Suprapubic skin (tissue), 4 donors: ENCODE measurements at regions not wholly inside any gene's neighbourhood (a gene's known extent, or its start where the extent isn't known, plus 50 kb on each side); places are given as distances from the start of the nearest gene placed in this dataset.
"Not testable (repeated sequence)": the region's sequence is repeated elsewhere in the genome, so short reads cannot be mapped to it uniquely, and the experiment has no call there.

Experiments used
- DNase-seq, 2 donors: peaks; one replicate each; pipeline ENCODE4 v3.0.0-alpha.2; 2019; ENCODE audit warnings: low spot score in 2 of 2
- H3K27ac ChIP-seq: fragments of 200-600 bp; sonication (generic); one replicate; pipeline ENCODE4 v1.5.1; 2019
- H3K27me3 ChIP-seq: fragments of 200-600 bp; sonication (generic); one replicate; pipeline ENCODE4 v1.5.1; 2019
- H3K36me3 ChIP-seq: fragments of 200-600 bp; sonication (generic); one replicate; pipeline ENCODE4 v1.5.1; 2019
- H3K4me1 ChIP-seq: fragments of 200-600 bp; sonication (generic); one replicate; pipeline ENCODE4 v1.5.1; 2019
- H3K4me3 ChIP-seq: fragments of 200-600 bp; sonication (generic); one replicate; pipeline ENCODE4 v1.5.1; 2019; ENCODE audit warnings: mild to moderate bottlenecking
- H3K9me3 ChIP-seq: fragments of 200-600 bp; sonication (generic); one replicate; pipeline ENCODE4 v1.5.1; 2019
- EP300 ChIP-seq: sonication (generic); formaldehyde crosslinking; IDR thresholded peaks from one replicate; pipeline ENCODE4 v1.6.1; 2017; ENCODE audit warnings: antibody characterized with exemption
- POLR2A ChIP-seq, 2 donors: fragments of 450-650 bp; IDR thresholded peaks; one replicate each; pipeline ENCODE4 v1.6.1; 2017; ENCODE audit warnings: antibody characterized with exemption in 2 of 2, mild to moderate bottlenecking in 2 of 2, moderate library complexity in 2 of 2
- POLR2AphosphoS5 ChIP-seq, 3 donors: sonication (generic); formaldehyde crosslinking; IDR thresholded peaks; one replicate each; pipeline ENCODE4 v1.6.1; 2017; ENCODE audit warnings: antibody characterized with exemption in 3 of 3
- WGBS: methylation state at CpG from one replicate; pipeline ENCODE4 v1.1.5; 2018; 5-methylcytosine and 5-hydroxymethylcytosine counted together
- TF ChIP-seq, protein P1 (sequence below), 2 donors: fragments of 200-600 bp in 1 of 2; fragments of 450-650 bp in 1 of 2; sonication (generic) in 1 of 2; IDR thresholded peaks; one replicate each; pipeline ENCODE4 v1.5.1; 2016 to 2019; ENCODE audit warnings: antibody characterized with exemption in 2 of 2, mild to moderate bottlenecking in 1 of 2, moderate library complexity in 1 of 2

DNA sequence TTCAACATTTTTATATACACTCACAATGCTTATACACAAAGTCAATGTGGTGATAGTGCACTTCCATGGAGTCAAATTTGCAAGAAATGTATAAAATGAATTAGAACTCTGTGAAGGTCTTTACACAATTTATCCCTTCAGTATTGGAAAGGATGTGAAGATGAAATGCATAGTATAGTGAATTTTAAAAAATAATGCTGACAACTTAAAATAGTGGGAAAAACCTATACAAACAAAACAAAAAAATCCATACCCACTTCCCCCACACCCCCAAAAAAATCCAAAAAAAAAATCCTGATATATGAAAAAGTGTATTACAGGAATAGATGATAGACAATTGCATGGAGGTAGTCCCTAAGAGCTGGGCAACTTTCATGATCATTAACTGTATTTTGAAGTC is 165.3 kb downstream of the HLX start:
- Histone ChIP-seq H3K9me3 (no peaks in the 10 kb centered on the region), H3K4me3 (no peak overlapping the region), H3K27ac (no peak overlapping the region), H3K27me3 (no peaks in the 10 kb centered on the region), H3K4me1 (no peaks in the 10 kb centered on the region), H3K36me3 (no peaks in the 10 kb centered on the region)
- TF ChIP-seq POLR2AphosphoS5 (IDR thresholded peaks at IDR 0.05) (no peak), POLR2A (IDR thresholded peaks at IDR 0.05) (no peak), EP300 (no peak)
- TF ChIP-seq, protein P1, sequence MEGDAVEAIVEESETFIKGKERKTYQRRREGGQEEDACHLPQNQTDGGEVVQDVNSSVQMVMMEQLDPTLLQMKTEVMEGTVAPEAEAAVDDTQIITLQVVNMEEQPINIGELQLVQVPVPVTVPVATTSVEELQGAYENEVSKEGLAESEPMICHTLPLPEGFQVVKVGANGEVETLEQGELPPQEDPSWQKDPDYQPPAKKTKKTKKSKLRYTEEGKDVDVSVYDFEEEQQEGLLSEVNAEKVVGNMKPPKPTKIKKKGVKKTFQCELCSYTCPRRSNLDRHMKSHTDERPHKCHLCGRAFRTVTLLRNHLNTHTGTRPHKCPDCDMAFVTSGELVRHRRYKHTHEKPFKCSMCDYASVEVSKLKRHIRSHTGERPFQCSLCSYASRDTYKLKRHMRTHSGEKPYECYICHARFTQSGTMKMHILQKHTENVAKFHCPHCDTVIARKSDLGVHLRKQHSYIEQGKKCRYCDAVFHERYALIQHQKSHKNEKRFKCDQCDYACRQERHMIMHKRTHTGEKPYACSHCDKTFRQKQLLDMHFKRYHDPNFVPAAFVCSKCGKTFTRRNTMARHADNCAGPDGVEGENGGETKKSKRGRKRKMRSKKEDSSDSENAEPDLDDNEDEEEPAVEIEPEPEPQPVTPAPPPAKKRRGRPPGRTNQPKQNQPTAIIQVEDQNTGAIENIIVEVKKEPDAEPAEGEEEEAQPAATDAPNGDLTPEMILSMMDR (IDR thresholded peaks at IDR 0.05), result no peak
- DNase-seq, result no peak

DNA sequence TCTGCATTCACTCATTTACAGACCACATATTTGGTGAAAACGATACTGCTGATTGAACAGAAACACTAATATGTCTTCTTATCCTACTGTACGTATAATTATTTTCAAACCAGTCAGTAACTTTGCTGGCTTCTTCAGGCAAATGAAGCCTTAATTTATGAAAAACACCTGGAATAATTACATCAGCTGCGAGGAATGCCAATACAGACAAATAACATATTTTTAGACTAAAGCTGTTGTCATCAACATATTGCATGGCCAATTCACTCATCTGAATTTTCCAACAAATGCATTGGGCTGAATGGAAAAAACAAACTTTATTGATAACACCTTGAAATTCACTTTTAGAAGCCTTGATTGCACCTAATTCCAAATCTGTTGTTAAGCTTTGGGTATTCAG is 165.9 kb downstream of the HLX start:
- TF ChIP-seq EP300 (no peak), POLR2A (IDR thresholded peaks at IDR 0.05) (no peak), POLR2AphosphoS5 (IDR thresholded peaks at IDR 0.05) (no peak)
- TF ChIP-seq, protein P1 (IDR thresholded peaks at IDR 0.05), result no peak
- WGBS, result 53% methylated on average over 3 of the region's 3 CpGs
- Histone ChIP-seq H3K36me3 (no peaks in the 10 kb centered on the region), H3K4me1 (no peaks in the 10 kb centered on the region), H3K27me3 (no peaks in the 10 kb centered on the region), H3K27ac (no peak overlapping the region), H3K9me3 (no peaks in the 10 kb centered on the region), H3K4me3 (no peak overlapping the region)
- DNase-seq, result no peak

DNA sequence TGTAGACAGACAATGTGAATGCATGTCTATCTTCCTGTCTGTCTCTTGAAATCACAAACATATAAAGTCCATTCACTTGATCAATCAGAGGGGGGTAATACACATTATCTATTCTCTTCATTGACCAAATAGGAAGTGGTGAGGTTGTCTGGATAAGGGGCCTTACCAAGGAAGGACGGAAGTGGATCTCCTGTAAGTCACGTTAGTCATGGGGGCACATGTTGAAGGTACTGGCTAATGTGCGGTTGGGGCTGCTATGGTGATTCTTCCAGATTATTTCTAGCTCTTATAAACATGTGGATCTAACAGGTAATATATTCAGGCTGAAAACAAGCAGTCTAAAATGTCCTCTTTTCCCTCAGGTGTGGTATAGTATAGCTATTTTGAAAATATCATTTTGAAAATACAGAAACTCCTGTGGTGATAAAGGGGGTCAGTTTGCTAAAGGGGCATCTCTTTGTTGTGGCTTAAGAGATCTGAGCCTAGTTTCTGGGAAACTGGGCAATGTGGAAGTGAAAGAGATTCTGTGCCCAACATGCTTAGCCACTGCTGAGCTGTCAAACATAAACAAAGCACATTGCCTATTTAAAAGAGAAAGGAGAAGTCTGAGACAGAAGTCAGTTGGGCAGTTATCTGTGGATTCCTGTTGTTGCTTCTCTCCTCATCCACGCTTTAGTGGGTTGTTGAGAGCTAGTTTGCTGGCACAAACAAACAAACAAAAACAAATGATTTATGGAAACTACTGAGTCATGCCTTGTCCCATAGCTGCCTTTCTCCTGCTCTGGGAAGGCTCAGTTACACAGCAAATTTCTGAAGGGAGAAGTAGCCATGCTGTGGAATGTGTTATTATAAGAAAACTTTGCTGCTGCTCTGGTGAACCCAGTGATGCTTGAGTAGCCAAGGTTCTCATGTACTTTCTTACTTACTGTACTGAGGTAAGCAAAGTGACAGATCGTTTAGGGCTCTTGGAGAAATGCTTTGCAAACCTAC is 166.9 kb downstream of the HLX start:
- H3K27ac ChIP-seq, result no peak overlapping the region
- DNase-seq, result no peak

DNA sequence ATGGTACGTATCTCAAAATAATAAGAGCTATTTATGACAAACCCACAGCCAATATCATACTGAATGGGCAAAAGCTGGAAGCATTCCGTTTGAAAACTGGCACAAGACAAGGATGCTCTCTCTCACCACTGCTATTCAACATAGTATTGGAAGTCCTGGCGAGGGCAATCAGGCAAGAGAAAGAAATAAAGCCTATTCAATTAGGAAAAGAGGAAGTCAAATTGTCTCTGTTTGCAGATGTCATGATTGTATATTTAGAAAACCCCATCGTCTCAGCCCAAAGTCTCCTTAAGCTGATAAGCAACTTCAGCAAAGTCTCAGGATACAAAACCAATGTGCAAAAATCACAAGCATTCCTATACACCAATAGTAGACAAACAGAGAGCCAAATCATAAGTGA is 172.1 kb downstream of the HLX start:
- not testable (repeated sequence) for H3K27me3 ChIP-seq, H3K4me3 ChIP-seq, H3K9me3 ChIP-seq, H3K4me1 ChIP-seq, H3K36me3 ChIP-seq, DNase-seq, H3K27ac ChIP-seq
- 70% methylated on average over 4 of the region's 4 CpGs for WGBS

More for the DNA sequence above, 166.9 kb downstream of the HLX start:
- WGBS, result 76% methylated on average over 5 of the region's 5 CpGs
- Histone ChIP-seq H3K4me1 (no peaks in the 10 kb centered on the region), H3K4me3 (no peak overlapping the region), H3K36me3 (no peaks in the 10 kb centered on the region), H3K27me3 (no peaks in the 10 kb centered on the region), H3K9me3 (no peaks in the 10 kb centered on the region)
- TF ChIP-seq POLR2A (IDR thresholded peaks at IDR 0.05) (no peak), EP300 (no peak), POLR2AphosphoS5 (IDR thresholded peaks at IDR 0.05) (no peak)
- TF ChIP-seq, protein P1 (IDR thresholded peaks at IDR 0.05), result no peak

DNA sequence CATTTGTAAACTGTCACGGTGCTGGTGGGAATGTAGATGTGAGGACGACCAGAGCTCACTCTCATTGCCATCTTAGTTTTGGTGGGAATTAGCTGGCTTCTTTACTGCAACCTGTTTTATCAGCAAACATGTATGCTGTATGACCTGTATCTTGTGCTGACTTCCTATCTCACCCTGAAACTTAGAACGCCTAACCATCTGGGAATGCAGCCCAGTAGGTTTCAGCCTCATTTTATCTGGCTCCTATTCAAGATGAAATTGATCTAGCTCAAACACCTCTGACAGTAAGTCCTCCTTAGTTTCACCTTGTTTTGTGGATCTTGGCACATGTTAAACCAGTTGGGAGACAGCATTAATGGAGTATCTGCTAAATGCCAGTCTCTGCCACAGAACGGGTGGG is 174.6 kb downstream of the HLX start:
- WGBS, result 74% methylated on average over 4 of the region's 4 CpGs
- no peak for DNase-seq
- Histone ChIP-seq H3K9me3 (no peaks in the 10 kb centered on the region), H3K27ac (no peak overlapping the region), H3K27me3 (no peaks in the 10 kb centered on the region), H3K36me3 (no peaks in the 10 kb centered on the region), H3K4me1 (no peaks in the 10 kb centered on the region), H3K4me3 (no peak overlapping the region)
- TF ChIP-seq, protein P1 (IDR thresholded peaks at IDR 0.05), result no peak
- TF ChIP-seq EP300, result no peak
- TF ChIP-seq POLR2A (IDR thresholded peaks at IDR 0.05), result no peak
- TF ChIP-seq POLR2AphosphoS5 (IDR thresholded peaks at IDR 0.05), result no peak
